ENCODE measurements at regions not wholly inside any gene's neighbourhood (a gene's known extent, or its start where the extent isn't known, plus 50 kb on each side); places are given as distances from the start of the nearest gene placed in this dataset.
A peak's percentile ranks its signal among the peaks of the same experiment; 100 is the strongest.

DNA sequence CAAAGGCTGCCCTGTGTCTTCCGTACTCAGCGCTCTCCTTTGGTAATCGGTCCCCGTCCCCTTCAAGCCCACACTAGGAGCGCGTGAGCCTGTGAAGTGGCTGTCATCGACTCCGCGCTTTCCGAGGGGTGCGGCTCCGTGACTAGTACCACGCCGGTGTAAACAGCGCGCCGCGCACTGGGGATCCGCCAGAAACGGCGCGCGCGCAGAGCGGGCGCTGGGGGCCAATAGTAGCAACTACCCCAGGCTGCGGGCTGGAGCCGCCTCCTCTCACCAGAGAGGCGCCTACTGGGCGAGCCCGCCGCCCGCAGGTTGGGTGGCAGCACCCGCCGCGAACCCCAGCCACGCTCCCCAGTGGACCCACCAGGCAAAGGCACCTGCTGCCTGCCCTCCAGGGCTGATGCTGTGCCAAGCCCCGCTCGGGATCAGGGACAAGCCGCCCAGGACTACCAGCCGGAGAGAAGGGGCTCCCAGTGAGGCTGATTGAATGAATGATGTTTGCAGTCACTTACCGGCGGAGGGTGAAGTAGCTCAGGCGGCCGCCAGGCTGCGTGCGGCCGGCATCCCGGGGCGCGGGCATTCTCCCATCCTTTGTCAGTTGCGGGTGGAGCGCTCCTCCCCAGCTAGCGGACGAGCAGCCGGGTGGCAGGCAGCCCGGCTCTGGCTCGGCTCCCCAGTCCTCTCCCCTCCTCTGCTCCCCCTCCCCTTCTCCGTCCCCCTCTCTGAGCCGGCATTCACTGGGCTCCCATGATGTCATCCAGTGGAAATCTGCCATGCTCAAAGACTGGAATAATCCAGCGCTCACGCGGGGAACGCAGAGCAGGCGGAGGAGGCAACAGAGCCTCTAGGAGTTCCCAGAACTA lies 370.3 kb upstream of the SMIM31 start:
- H3K36me3 ChIP-seq, result no peaks in the 10 kb centered on the region
- H3K4me1 ChIP-seq (ENCODE audit: low read depth), result peaks cover 2% of the 10 kb centered on the region
- peak overlapping the region; percentile 33 for H3K4me3 ChIP-seq
- H3K27me3 ChIP-seq, result peaks cover 95% of the 10 kb centered on the region
- H3K27ac ChIP-seq, result no peak overlapping the region
- no peaks in the 10 kb centered on the region for H3K9me3 ChIP-seq (ENCODE audit: low read depth)
- TF ChIP-seq, protein P1, sequence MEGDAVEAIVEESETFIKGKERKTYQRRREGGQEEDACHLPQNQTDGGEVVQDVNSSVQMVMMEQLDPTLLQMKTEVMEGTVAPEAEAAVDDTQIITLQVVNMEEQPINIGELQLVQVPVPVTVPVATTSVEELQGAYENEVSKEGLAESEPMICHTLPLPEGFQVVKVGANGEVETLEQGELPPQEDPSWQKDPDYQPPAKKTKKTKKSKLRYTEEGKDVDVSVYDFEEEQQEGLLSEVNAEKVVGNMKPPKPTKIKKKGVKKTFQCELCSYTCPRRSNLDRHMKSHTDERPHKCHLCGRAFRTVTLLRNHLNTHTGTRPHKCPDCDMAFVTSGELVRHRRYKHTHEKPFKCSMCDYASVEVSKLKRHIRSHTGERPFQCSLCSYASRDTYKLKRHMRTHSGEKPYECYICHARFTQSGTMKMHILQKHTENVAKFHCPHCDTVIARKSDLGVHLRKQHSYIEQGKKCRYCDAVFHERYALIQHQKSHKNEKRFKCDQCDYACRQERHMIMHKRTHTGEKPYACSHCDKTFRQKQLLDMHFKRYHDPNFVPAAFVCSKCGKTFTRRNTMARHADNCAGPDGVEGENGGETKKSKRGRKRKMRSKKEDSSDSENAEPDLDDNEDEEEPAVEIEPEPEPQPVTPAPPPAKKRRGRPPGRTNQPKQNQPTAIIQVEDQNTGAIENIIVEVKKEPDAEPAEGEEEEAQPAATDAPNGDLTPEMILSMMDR (IDR thresholded peaks at IDR 0.05; ENCODE audit: low read depth, low read length), result no peak
- DNase-seq (ENCODE audit: low read depth in 1 of 2, low spot score in 1 of 2), result peak in 1 of 2 donors; percentile 71

DNA sequence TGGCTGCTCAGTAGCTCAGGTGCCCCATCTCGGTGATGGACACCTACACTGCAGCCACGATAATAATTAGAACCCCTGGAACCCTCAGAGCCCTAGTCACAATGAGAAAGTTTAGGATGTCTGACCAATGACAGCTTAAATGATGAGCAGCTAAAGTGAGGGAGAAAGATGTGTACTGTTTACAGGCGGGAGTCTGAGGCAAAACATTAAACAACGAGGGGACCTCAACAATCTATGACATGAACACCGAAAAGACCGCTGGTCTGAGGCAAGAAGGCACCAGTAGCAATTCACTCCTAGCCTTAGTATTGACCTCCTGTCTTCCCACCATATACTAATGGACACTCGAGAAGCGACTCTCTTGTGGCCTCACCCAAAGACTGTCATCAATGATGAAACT lies 369.5 kb upstream of the SMIM31 start:
- Histone ChIP-seq H3K27ac (no peak overlapping the region), H3K27me3 (peaks cover 97% of the 10 kb centered on the region), H3K9me3 (ENCODE audit: low read depth) (no peaks in the 10 kb centered on the region), H3K4me3 (no peak overlapping the region), H3K36me3 (no peaks in the 10 kb centered on the region), H3K4me1 (ENCODE audit: low read depth) (peaks cover 2% of the 10 kb centered on the region)
- TF ChIP-seq, protein P1 (IDR thresholded peaks at IDR 0.05; ENCODE audit: low read depth, low read length), result no peak
- no peak for DNase-seq (ENCODE audit: low read depth in 1 of 2, low spot score in 1 of 2)

DNA sequence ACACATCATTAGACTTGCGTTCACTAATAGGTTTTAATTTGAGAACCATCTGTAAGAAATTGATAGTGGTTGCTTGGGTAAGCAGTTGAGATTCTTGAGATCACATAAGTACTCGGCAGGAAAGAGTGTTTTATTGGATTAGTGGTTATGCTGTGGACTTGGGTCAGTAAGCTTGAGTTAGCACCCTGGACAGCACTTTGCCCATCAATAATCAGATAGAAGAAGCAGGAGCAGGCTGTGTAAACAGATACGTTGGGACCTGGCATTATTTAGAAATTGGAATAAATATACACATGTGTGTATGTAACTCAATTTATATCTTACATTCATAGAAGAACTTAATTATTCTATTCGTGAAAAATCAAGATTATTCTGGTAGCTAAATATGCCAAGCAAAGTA lies 357.5 kb upstream of the SMIM31 start:
- Histone ChIP-seq H3K36me3 (no peaks in the 10 kb centered on the region), H3K4me3 (no peak overlapping the region), H3K27ac (no peak overlapping the region), H3K9me3 (ENCODE audit: low read depth) (no peaks in the 10 kb centered on the region), H3K4me1 (ENCODE audit: low read depth) (no peaks in the 10 kb centered on the region), H3K27me3 (peaks cover 14% of the 10 kb centered on the region)
- peak in 1 of 2 donors; percentile 55 for DNase-seq (ENCODE audit: low read depth in 1 of 2, low spot score in 1 of 2)
- TF ChIP-seq, protein P1 (IDR thresholded peaks at IDR 0.05; ENCODE audit: low read depth, low read length), result no peak

DNA sequence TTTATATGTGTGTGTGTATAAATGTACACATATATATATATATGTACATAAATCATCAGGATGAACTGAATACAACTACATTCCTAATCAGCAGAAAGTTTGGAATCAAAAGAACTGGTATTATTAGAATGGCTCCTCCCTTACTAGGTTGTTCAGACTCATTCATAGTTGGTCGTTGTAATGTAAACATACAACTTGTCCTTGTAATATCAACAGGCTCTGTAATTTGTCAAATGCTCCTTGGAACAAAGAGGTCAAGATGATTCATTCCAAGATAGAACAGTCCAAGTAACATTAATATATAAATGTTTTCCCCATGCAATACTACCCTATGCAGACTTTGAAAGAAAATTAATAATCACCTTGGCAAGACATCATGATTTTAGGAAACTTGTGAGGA lies 351.4 kb upstream of the SMIM31 start:
- TF ChIP-seq, protein P1 (IDR thresholded peaks at IDR 0.05; ENCODE audit: low read depth, low read length), result no peak
- Histone ChIP-seq H3K27me3 (no peaks in the 10 kb centered on the region), H3K36me3 (no peaks in the 10 kb centered on the region), H3K4me3 (no peak overlapping the region), H3K4me1 (ENCODE audit: low read depth) (no peaks in the 10 kb centered on the region), H3K27ac (no peak overlapping the region), H3K9me3 (ENCODE audit: low read depth) (no peaks in the 10 kb centered on the region)
- no peak for DNase-seq (ENCODE audit: low read depth in 1 of 2, low spot score in 1 of 2)

DNA sequence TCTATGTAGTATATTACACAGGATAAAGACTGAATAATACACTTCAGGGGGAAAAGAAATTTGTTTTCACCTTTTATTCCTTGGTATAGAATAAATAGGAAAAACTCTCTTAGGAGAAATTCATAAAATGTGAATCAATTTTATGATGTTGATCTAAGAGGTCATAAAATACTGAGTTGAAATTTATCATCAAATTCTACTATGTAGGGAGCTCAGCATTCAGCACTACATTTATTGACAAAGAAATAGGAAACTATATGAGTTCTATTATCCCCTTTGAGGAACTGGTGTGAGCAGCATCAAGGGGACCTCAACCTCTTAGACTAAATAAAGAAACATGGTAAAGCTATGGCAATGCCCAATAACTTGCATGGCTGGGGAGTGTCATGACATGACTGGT lies 348.2 kb upstream of the SMIM31 start:
- no peak overlapping the region for H3K27ac ChIP-seq

More for the DNA sequence above, 348.2 kb upstream of the SMIM31 start:
- TF ChIP-seq, protein P1 (IDR thresholded peaks at IDR 0.05; ENCODE audit: low read depth, low read length), result no peak
- no peaks in the 10 kb centered on the region for H3K4me1 ChIP-seq (ENCODE audit: low read depth)
- no peak overlapping the region for H3K4me3 ChIP-seq
- no peaks in the 10 kb centered on the region for H3K36me3 ChIP-seq
- H3K27me3 ChIP-seq, result no peaks in the 10 kb centered on the region
- DNase-seq (ENCODE audit: low read depth in 1 of 2, low spot score in 1 of 2), result no peak
- H3K9me3 ChIP-seq (ENCODE audit: low read depth), result no peaks in the 10 kb centered on the region
